Adrenal gland (tissue), 5 donors: ENCODE measurements at regions not wholly inside any gene's neighbourhood (a gene's known extent, or its start where the extent isn't known, plus 50 kb on each side); places are given as distances from the start of the nearest gene placed in this dataset.

Experiments used
- POLR2A ChIP-seq, 2 donors: fragments of 450-650 bp; IDR thresholded peaks; one replicate each; pipeline ENCODE4 v1.6.1; 2017; ENCODE audit warnings: antibody characterized with exemption in 2 of 2, mild to moderate bottlenecking in 2 of 2, moderate library complexity in 1 of 2
- TF ChIP-seq, protein P1 (sequence below), 6 experiments: fragments of 450-650 bp in 4 of 6; fragments of 200-600 bp in 2 of 6; sonication (generic) in 1 of 6; IDR thresholded peaks; 1 replicate in 5 of 6; 2 replicates in 1 of 6; pipeline versions ENCODE4 v1.5.1 to v1.8.0; 2016 to 2021; ENCODE audit warnings: antibody characterized with exemption in 6 of 6, mild to moderate bottlenecking in 2 of 6, moderate library complexity in 1 of 6
- donor health status: DM: no; HTN: no; CAD: no.

DNA sequence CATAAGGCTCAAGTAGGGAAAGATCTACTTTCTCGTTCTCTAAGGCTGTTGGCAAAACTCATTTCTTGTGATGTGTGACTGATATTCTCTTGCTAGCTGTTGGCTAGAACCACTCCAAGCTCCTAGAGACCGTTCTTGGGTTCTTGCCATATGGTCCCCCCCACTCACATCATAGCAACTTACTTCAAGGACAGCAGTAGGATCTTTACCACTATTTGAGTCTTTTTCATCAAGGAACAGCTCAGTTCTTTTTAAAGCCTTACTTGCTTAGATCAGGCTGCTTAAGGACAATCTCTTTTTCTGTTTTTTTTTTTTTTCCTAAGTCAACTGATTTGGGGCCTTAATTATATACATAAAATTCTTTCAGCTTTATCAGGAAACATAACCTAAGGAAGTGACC is 251.1 kb downstream of the GPR37 start:
- TF ChIP-seq, protein P1, sequence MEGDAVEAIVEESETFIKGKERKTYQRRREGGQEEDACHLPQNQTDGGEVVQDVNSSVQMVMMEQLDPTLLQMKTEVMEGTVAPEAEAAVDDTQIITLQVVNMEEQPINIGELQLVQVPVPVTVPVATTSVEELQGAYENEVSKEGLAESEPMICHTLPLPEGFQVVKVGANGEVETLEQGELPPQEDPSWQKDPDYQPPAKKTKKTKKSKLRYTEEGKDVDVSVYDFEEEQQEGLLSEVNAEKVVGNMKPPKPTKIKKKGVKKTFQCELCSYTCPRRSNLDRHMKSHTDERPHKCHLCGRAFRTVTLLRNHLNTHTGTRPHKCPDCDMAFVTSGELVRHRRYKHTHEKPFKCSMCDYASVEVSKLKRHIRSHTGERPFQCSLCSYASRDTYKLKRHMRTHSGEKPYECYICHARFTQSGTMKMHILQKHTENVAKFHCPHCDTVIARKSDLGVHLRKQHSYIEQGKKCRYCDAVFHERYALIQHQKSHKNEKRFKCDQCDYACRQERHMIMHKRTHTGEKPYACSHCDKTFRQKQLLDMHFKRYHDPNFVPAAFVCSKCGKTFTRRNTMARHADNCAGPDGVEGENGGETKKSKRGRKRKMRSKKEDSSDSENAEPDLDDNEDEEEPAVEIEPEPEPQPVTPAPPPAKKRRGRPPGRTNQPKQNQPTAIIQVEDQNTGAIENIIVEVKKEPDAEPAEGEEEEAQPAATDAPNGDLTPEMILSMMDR (IDR thresholded peaks at IDR 0.05): no peak
- no peak for TF ChIP-seq POLR2A (IDR thresholded peaks at IDR 0.05)
